ENCODE measurements at regions not wholly inside any gene's neighbourhood (a gene's known extent, or its start where the extent isn't known, plus 50 kb on each side); places are given as distances from the start of the nearest gene placed in this dataset.

- no peak for TF ChIP-seq CTCF (IDR thresholded peaks at IDR 0.05; ENCODE audit: low read length)
- no peak for TF ChIP-seq EZH2 (IDR thresholded peaks at IDR 0.05; ENCODE audit: borderline replicate concordance, low read length)
These were observed 107.8 kb upstream of the DDHD1 start for GRCh38 chr14:53260928-53261327.
